Prostate gland (tissue), 2 donors: ENCODE measurements at regions not wholly inside any gene's neighbourhood (a gene's known extent, or its start where the extent isn't known, plus 50 kb on each side); places are given as distances from the start of the nearest gene placed in this dataset.

Experiments used
- CTCF ChIP-seq, 4 experiments: fragments of 200-600 bp in 2 of 4; fragments of 450-650 bp in 2 of 4; sonication (generic) in 2 of 4; IDR thresholded peaks; 1 replicate in 3 of 4; 2 replicates in 1 of 4; pipeline ENCODE4 v1.5.1; 2016 to 2019; ENCODE audit warnings: antibody characterized with exemption in 4 of 4, mild to moderate bottlenecking in 2 of 4, moderate library complexity in 2 of 4
- POLR2AphosphoS5 ChIP-seq: sonication (generic); formaldehyde crosslinking; IDR thresholded peaks from one replicate; pipeline ENCODE4 v1.6.1; 2017; ENCODE audit warnings: antibody characterized with exemption

GRCh38 chr3:61372723-61373122 lies 121.5 kb upstream of the FHIT start:
- TF ChIP-seq CTCF (IDR thresholded peaks at IDR 0.05) (no peak), POLR2AphosphoS5 (no peak)
